Upper lobe of left lung (tissue), 4 donors: ENCODE measurements at regions not wholly inside any gene's neighbourhood (a gene's known extent, or its start where the extent isn't known, plus 50 kb on each side); places are given as distances from the start of the nearest gene placed in this dataset.

Source experiments
- POLR2A ChIP-seq, 4 donors: fragments of 450-650 bp; IDR thresholded peaks; one replicate each; pipeline ENCODE4 v1.5.1; 2016 to 2017; ENCODE audit warnings: antibody characterized with exemption in 4 of 4, mild to moderate bottlenecking in 2 of 4
- TF ChIP-seq, protein P1 (sequence below), 6 experiments: fragments of 450-650 bp in 4 of 6; fragments of 200-600 bp in 2 of 6; sonication (generic) in 2 of 6; IDR thresholded peaks; one replicate each; pipeline ENCODE4 v1.5.1; 2016 to 2019; ENCODE audit warnings: antibody characterized with exemption in 6 of 6

DNA sequence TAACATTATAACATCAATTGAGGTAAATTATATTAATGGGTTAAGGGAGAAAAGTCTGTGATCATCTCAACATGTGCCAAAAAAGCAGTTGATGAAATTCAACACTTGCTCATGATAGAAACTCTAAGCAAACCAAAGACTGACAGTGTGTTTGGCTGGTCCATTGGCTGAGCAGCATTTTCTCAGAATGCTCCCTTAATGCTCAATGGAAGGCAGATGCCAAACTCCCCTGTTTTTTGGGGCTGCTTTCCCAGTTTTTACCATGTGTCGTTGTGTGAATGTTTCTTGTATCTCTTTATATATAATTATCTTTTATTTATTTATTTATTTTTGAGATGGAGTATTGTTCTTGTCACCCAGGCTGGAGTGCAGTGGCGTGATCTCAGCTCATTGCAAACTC, 114.7 kb downstream of the SEC23IP start:
- TF ChIP-seq, protein P1, sequence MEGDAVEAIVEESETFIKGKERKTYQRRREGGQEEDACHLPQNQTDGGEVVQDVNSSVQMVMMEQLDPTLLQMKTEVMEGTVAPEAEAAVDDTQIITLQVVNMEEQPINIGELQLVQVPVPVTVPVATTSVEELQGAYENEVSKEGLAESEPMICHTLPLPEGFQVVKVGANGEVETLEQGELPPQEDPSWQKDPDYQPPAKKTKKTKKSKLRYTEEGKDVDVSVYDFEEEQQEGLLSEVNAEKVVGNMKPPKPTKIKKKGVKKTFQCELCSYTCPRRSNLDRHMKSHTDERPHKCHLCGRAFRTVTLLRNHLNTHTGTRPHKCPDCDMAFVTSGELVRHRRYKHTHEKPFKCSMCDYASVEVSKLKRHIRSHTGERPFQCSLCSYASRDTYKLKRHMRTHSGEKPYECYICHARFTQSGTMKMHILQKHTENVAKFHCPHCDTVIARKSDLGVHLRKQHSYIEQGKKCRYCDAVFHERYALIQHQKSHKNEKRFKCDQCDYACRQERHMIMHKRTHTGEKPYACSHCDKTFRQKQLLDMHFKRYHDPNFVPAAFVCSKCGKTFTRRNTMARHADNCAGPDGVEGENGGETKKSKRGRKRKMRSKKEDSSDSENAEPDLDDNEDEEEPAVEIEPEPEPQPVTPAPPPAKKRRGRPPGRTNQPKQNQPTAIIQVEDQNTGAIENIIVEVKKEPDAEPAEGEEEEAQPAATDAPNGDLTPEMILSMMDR (IDR thresholded peaks at IDR 0.05): no peak
- TF ChIP-seq POLR2A (IDR thresholded peaks at IDR 0.05): no peak
